Ecto neural progenitor cell (in vitro differentiated cells): ENCODE measurements at regions not wholly inside any gene's neighbourhood (a gene's known extent, or its start where the extent isn't known, plus 50 kb on each side); places are given as distances from the start of the nearest gene placed in this dataset.

Source experiments
- DNase-seq: peaks from one replicate; pipeline ENCODE4 v3.0.0-alpha.2; 2018; ENCODE audit warnings: low spot score

DNA sequence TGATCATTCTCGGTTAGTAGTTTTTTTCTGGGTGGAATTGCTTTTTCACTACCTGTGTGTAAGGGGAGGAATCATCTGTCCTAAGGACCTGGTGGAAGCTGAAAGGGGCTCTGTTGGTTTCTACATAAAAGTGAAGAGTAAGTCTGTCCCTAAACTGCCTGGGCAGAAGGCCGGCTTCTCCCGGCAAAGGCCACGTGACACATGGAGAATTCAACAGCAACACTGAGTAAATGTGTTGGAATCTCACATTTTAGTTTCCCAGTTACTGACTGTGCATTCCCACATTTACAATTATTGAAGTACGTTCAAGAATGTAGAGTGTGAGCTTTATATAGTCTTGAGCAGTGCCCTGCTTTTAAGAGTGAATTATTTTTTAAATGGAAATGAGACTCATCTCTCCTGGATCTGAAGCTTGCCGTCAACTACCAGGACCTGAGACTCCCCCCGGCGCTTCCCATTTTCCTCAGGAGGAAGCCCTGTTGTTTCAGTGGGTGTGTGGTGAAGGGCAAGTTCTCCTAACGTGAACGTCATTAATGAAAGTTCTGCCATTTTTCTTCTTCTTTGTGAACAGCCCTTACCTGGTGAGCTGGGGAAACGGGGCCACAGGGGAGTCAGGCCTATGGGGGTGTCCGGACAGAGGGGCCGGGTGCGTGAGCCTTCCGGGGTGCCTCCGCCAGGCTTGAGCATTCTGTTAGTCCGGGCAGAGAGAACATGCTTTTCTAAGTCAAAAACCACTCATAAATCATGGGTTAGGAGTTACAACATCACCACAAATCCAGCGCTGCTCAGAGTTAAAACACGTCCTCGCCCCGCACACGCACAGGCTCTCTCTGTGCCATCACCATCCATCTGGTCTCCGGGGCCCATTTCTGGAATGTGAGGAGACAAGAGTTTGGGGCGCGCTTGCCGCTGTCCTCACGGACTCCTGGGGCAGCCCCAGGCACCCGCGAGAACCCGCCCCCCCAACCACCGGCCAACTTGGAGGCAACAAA, 56.6 kb upstream of the SMOC2 start:
- no peak for DNase-seq

GRCh38 chr6:168385037-168385759, 55.8 kb upstream of the SMOC2 start:
- no peak for DNase-seq

DNA sequence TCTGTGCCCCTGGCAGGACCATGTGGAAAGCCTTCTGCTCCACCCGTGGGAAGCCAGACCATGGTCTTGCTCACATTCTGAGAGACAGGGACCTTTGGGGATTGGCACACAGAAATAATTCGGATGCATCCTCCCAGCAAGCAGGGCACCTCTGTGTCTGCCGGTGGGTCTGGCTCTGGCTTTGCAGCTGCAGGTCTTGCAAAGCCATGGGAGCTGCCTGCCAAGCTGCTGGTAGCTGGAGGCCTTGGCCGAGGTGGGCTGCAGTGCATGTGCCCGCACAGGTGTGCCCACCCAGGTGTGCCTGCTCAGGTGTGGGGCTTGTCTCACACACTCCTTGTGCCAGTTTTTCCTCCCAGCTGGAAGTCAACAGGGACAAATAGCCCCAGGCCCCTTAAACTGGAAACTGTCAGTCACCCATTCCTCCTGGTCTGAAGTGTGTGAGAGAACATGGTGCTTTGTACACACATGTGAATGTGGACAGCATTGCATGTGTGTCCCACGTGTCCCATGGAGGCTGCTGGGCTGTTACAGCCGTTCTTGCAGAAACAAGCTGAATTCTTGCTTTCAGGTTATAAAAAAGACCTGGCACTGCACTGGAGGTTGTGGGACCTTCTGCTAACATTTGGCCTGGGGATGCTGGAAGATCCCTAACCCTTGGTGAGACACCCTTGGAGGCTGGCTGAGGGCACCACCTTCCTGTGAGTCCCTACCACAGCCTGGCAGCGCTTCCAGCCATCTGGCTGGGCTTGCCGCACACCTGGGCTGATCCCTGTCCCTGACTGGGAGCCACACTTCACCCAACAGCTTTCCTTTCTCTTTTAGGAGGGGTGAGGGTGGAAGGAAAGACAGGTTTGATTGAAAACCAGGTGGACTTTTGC, 54.9 kb upstream of the SMOC2 start:
- no peak for DNase-seq

GRCh38 chr6:168386973-168387372, 54.0 kb upstream of the SMOC2 start:
- no peak for DNase-seq

DNA sequence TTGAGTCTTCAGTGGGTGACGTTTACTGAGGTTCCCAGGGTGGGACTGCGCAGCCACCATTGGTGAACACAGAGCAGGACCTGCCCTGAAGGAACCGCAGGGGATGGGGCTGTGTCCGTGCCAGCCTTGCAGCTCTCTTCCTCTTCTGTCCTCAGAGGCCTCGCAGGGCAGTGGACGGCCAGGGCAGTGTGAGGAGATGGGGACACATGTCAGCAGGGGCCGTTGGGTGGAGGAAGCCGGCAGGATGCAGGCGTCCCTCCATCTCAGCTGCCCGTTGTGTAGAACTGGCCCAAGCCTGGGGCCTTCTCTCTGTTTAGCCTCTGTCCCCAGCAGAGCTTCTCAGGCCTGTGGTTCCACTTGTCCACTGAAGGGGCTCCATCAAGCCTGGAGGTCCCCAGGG, 53.6 kb upstream of the SMOC2 start:
- no peak for DNase-seq

DNA sequence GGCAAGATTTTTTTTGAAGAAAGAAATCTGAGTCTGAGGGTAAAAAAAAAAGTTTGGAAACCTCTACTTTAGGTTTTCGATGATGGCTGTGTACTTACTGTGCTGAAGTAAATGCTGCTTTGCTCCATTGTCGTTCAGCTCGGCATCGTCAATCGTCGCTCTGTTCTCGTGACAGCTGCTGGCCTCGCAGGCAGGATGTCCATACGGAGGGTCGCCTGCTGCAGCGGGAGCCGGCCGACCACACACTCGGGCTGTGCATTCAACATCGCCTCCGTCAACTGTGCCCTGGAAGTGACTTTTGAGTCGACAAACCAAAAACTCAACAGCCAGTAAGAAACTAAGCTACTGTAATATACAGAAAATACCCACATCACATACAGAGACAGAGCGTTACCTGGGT, 53.1 kb upstream of the SMOC2 start:
- DNase-seq: no peak

- DNase-seq: no peak
These were observed 52.0 kb upstream of the SMOC2 start for GRCh38 chr6:168388641-168389633.

DNA sequence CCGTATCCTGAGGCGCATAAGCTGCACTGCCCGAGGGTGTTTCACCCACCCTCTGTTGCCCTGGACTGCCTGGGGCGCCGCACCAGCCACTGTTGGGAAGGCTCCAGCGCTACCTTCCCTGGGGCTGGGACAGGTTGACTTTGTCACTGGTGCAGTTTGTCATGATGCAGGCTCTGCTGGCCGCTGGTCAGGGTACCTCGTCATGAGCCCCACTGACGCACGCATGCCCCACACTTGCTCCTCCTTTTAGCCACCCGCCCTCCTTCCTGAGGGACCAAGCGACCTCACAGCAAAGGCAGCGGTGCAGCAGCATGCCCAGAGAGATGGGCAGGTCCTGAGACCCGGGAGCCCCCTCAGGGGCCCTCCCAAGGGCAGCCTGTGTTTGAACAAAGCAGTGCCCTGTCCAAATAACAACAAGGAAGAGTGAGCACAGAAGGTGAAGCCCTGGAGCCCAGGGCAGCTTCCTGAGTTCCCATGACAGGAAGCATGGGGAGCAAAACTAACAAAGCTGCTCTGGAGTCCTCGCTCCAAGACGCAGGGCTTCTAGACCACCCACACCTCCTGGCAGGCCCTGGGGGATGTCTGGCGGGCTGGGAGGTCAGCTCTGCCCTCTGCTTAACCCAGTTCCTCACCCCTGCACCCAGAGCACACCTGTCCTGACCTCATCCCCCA, 50.1 kb upstream of the SMOC2 start:
- DNase-seq: no peak
